PC-9 (cell line): ENCODE measurements at regions not wholly inside any gene's neighbourhood (a gene's known extent, or its start where the extent isn't known, plus 50 kb on each side); places are given as distances from the start of the nearest gene placed in this dataset.
"Not testable (repeated sequence)": the region's sequence is repeated elsewhere in the genome, so short reads cannot be mapped to it uniquely, and the experiment has no call there.

Experiments
- BruUV-seq: library from RNA; stranded (reverse); fragments of 400-500 nt; replicated peaks from 2 replicates; lab custom pipeline; 2021; lab: Mats Ljungman, UMichigan
- CTCF ChIA-PET: fragments of 300-600 bp; sonication (Branson Sonifier 250); formaldehyde crosslinking; loops from one replicate; lab custom pipeline; 2022; ENCODE audit warnings: antibody characterized with exemption; lab: Charles Lee
- POLR2A ChIA-PET: fragments of 300-600 bp; sonication (Branson Sonifier 250); formaldehyde crosslinking; loops from one replicate; lab custom pipeline; 2022; ENCODE audit warnings: antibody characterized with exemption; ENCODE audit not compliant: unreplicated experiment; lab: Charles Lee
- DNase-seq, 2 experiments: peaks; one replicate each; pipeline versions ENCODE4 v3.0.0 to v3.0.0-alpha.2; 2015 to 2022; ENCODE audit warnings: mixed read lengths in 1 of 2
- H2AFZ ChIP-seq: fragments of 200-600 bp; sonication (generic); 2 replicates; pipeline ENCODE4 v1.8.1; 2017; ENCODE audit warnings: antibody characterized with exemption
- H3F3A ChIP-seq: fragments of 200-600 bp; sonication (generic); 2 replicates; pipeline ENCODE4 v1.8.1; 2017; ENCODE audit warnings: antibody characterized with exemption, mild to moderate bottlenecking, low read depth; ENCODE audit not compliant: insufficient read depth
- H3K27ac ChIP-seq: fragments of 200-600 bp; sonication (generic); 2 replicates; pipeline ENCODE4 v1.6.1; 2016; ENCODE audit warnings: mixed run types
- H3K27me3 ChIP-seq: fragments of 200-600 bp; sonication (generic); 2 replicates; pipeline ENCODE4 v1.6.1; 2016; ENCODE audit warnings: low read depth, mixed run types; ENCODE audit not compliant: insufficient read depth
- H3K36me3 ChIP-seq: fragments of 200-600 bp; sonication (generic); 2 replicates; pipeline ENCODE4 v1.6.1; 2016; ENCODE audit warnings: low read depth, mixed run types
- H3K4me1 ChIP-seq: fragments of 200-600 bp; sonication (generic); replicated peaks from 2 replicates; pipeline ENCODE4 v1.6.1; 2016; ENCODE audit warnings: mixed run types; ENCODE audit not compliant: insufficient read depth
- H3K4me2 ChIP-seq: fragments of 200-600 bp; sonication (generic); 2 replicates; pipeline ENCODE4 v1.6.1; 2017; ENCODE audit warnings: mixed run types
- H3K4me3 ChIP-seq: fragments of 200-600 bp; sonication (generic); 2 replicates; pipeline ENCODE4 v1.6.1; 2016; ENCODE audit warnings: mixed run types
- H3K79me2 ChIP-seq: fragments of 200-600 bp; sonication (generic); 2 replicates; pipeline ENCODE4 v1.6.1; 2017; ENCODE audit warnings: low read depth, mixed run types
- H3K9me2 ChIP-seq: fragments of 200-600 bp; sonication (generic); 2 replicates; pipeline ENCODE4 v1.8.1; 2017; ENCODE audit warnings: mild to moderate bottlenecking; ENCODE audit not compliant: insufficient read depth
- H3K9me3 ChIP-seq: fragments of 200-600 bp; sonication (generic); 2 replicates; pipeline ENCODE4 v1.8.1; 2016; ENCODE audit warnings: low read depth; ENCODE audit not compliant: insufficient read depth
- H4K20me1 ChIP-seq: fragments of 200-600 bp; sonication (generic); 2 replicates; pipeline ENCODE4 v1.8.1; 2017; ENCODE audit not compliant: insufficient read depth
- CTCF ChIP-seq: fragments of 200-600 bp; sonication (generic); conservative IDR thresholded peaks from 2 replicates; pipeline ENCODE4 v1.6.1; 2017; ENCODE audit warnings: mixed run types, antibody characterized with exemption, mild to moderate bottlenecking, moderate library complexity
- EZH2 ChIP-seq: fragments of 200-600 bp; sonication (generic); IDR thresholded peaks from 2 replicates; pipeline ENCODE4 v1.8.0; 2017; ENCODE audit warnings: antibody characterized with exemption, low read depth
- intact Hi-C: fragments of 100-400 bp; cut with micrococcal nuclease; formaldehyde crosslinking; loops from one replicate; pipeline ENCODE4 v1.10.0; 2022; ENCODE audit not compliant: unreplicated experiment

GRCh38 chr12:67070604-67071003 is 198.6 kb upstream of the CAND1 start:
- Histone ChIP-seq H3F3A (0 out of 2 replicates have a peak, but pooled peaks cover 5% of the 10 kb centered on the region), H3K4me3 (peak overlapping the region; percentile 76; the same call in 1 of the 2 replicates), H3K9me3 (no peaks in the 10 kb centered on the region), H3K36me3 (no peaks in the 10 kb centered on the region), H3K4me1 (peaks cover 27% of the 10 kb centered on the region), H3K27me3 (no peaks in the 10 kb centered on the region), H3K79me2 (peaks cover 24% of the 10 kb centered on the region), H3K27ac (no peak overlapping the region), H3K9me2 (no peaks in the 10 kb centered on the region), H4K20me1 (no peaks in the 10 kb centered on the region), H2AFZ (no peak overlapping the region), H3K4me2 (peak overlapping the region; percentile 91)
- TF ChIP-seq EZH2 (no peak), CTCF (no peak)
- POLR2A ChIA-PET: no interaction called here
- CTCF ChIA-PET: no interaction called here
- no peak for DNase-seq
- intact Hi-C loops: no loop called here
- no TSS peak for BruUV-seq

- intact Hi-C loops, CTCF ChIA-PET, H3K27me3 ChIP-seq, H3K4me3 ChIP-seq, H2AFZ ChIP-seq, DNase-seq, H3K27ac ChIP-seq, POLR2A ChIA-PET, BruUV-seq, H3K36me3 ChIP-seq, H3F3A ChIP-seq, H3K9me3 ChIP-seq, H3K79me2 ChIP-seq, H4K20me1 ChIP-seq, H3K4me2 ChIP-seq, H3K9me2 ChIP-seq: not testable (repeated sequence)
- peaks cover 23% of the 10 kb centered on the region for H3K4me1 ChIP-seq
Measured at GRCh38 chr12:67072281-67072680, 196.9 kb upstream of the CAND1 start.

- no peak for DNase-seq
- CTCF ChIA-PET: no interaction called here
- no peaks in the 10 kb centered on the region for H3K27me3 ChIP-seq
- H3K27ac ChIP-seq: no peak overlapping the region
- H3K4me2 ChIP-seq: no peak overlapping the region
- H3K4me1 ChIP-seq: peaks cover 26% of the 10 kb centered on the region
- H2AFZ ChIP-seq: no peak overlapping the region
- no peaks in the 10 kb centered on the region for H3K9me3 ChIP-seq
- peaks cover 1% of the 10 kb centered on the region; the same call in 1 of the 2 replicates for H3K79me2 ChIP-seq
- BruUV-seq: no TSS peak
- H3K4me3 ChIP-seq: no peak overlapping the region
- no peaks in the 10 kb centered on the region for H3K36me3 ChIP-seq
- H3K9me2 ChIP-seq: no peaks in the 10 kb centered on the region
- H3F3A ChIP-seq: peaks cover 5% of the 10 kb centered on the region; the same call in 1 of the 2 replicates
- POLR2A ChIA-PET: no interaction called here
- no peaks in the 10 kb centered on the region for H4K20me1 ChIP-seq
- no peak for TF ChIP-seq CTCF
- TF ChIP-seq EZH2: no peak
- intact Hi-C loops: no loop called here
Measured at GRCh38 chr12:67073336-67073735, 195.8 kb upstream of the CAND1 start.

- TF ChIP-seq EZH2 (no peak), CTCF (no peak)
- peaks cover 26% of the 10 kb centered on the region for H3K4me1 ChIP-seq
- H3K36me3 ChIP-seq: no peaks in the 10 kb centered on the region
- BruUV-seq: no TSS peak
- ChIA-PET POLR2A (interaction anchor here (0.6 kb wide), 1 partner anchor 36 kb away, joined by 3 read pairs; no protein-coding TSS in a partner anchor), CTCF (no interaction called here)
- no peak overlapping the region for H3K27ac ChIP-seq
- no peak overlapping the region for H3K4me2 ChIP-seq
- H3K79me2 ChIP-seq: no peaks in the 10 kb centered on the region
- H3K9me3 ChIP-seq: no peaks in the 10 kb centered on the region; the same call in 1 of the 2 replicates
- intact Hi-C loops: no loop called here
- no peak overlapping the region for H3K4me3 ChIP-seq
- no peaks in the 10 kb centered on the region for H3K27me3 ChIP-seq
- no peaks in the 10 kb centered on the region for H4K20me1 ChIP-seq
- no peaks in the 10 kb centered on the region for H3K9me2 ChIP-seq
- no peak for DNase-seq
- H2AFZ ChIP-seq: no peak overlapping the region
- H3F3A ChIP-seq: peaks cover 5% of the 10 kb centered on the region; the same call in 1 of the 2 replicates
Measured at GRCh38 chr12:67074072-67074471, 195.1 kb upstream of the CAND1 start.
